CD8-positive, alpha-beta memory T cell (primary cell): ENCODE measurements at regions not wholly inside any gene's neighbourhood (a gene's known extent, or its start where the extent isn't known, plus 50 kb on each side); places are given as distances from the start of the nearest gene placed in this dataset.

ENCODE experiments used
- CTCF ChIA-PET: fragments of 350-600 bp; sonication (Branson Sonifier 250); formaldehyde crosslinking; loops from one replicate; lab custom pipeline; 2021; ENCODE audit warnings: antibody characterized with exemption; lab: Charles Lee
- POLR2A ChIA-PET: fragments of 350-600 bp; sonication (Branson Sonifier 250); formaldehyde crosslinking; loops from one replicate; lab custom pipeline; 2021; ENCODE audit warnings: antibody characterized with exemption; lab: Charles Lee
- DNase-seq, 5 donors: peaks; one replicate each; pipeline versions ENCODE4 v3.0.0 to v3.0.0-alpha.2; 2020 to 2022; ENCODE audit warnings: mixed read lengths in 1 of 5
- H3K27ac ChIP-seq: one replicate; pipeline ENCODE4 v1.7.0; 2013; ENCODE audit warnings: low read depth, mild to moderate bottlenecking, low read length, moderate library complexity
- H3K27me3 ChIP-seq: 2 replicates; pipeline ENCODE4 v1.7.0; 2013; ENCODE audit warnings: low read length, mild to moderate bottlenecking; ENCODE audit not compliant: insufficient read depth, poor library complexity, severe bottlenecking
- H3K36me3 ChIP-seq: 2 replicates; pipeline ENCODE4 v1.7.0; 2013; ENCODE audit warnings: mild to moderate bottlenecking, low read length, moderate library complexity; ENCODE audit not compliant: insufficient read depth
- H3K4me1 ChIP-seq: 2 replicates; pipeline ENCODE4 v1.7.0; 2013; ENCODE audit warnings: mild to moderate bottlenecking, low read length, moderate library complexity; ENCODE audit not compliant: insufficient read depth
- H3K4me3 ChIP-seq: 2 replicates; pipeline ENCODE4 v1.7.0; 2013; ENCODE audit warnings: mild to moderate bottlenecking, low read length
- H3K9me3 ChIP-seq: 2 replicates; pipeline ENCODE4 v1.7.0; 2013; ENCODE audit warnings: mild to moderate bottlenecking, low read length
- H3K27ac Mint-ChIP-seq, 8 donors: one replicate each; pipeline ENCODE4 v1.8.0; 2020 to 2021; ENCODE audit warnings: mixed read lengths in 8 of 8, mild to moderate bottlenecking in 6 of 8, inconsistent platforms in 3 of 8, moderate library complexity in 3 of 8
- H3K27me3 Mint-ChIP-seq, 2 donors: one replicate each; pipeline ENCODE4 v1.8.0; 2020 to 2021; ENCODE audit warnings: mixed read lengths in 2 of 2, mild to moderate bottlenecking in 1 of 2, moderate library complexity in 1 of 2
- H3K36me3 Mint-ChIP-seq, 3 donors: one replicate each; pipeline ENCODE4 v1.8.0; 2020 to 2021; ENCODE audit warnings: mixed read lengths in 3 of 3, inconsistent platforms in 1 of 3, mild to moderate bottlenecking in 1 of 3
- H3K4me1 Mint-ChIP-seq, 3 donors: one replicate each; pipeline ENCODE4 v1.8.0; 2020 to 2021; ENCODE audit warnings: mixed read lengths in 3 of 3, inconsistent platforms in 1 of 3, mild to moderate bottlenecking in 1 of 3
- H3K4me3 Mint-ChIP-seq, 7 donors: one replicate each; pipeline ENCODE4 v1.8.0; 2020 to 2021; ENCODE audit warnings: mixed read lengths in 7 of 7, mild to moderate bottlenecking in 6 of 7, moderate library complexity in 4 of 7, inconsistent platforms in 2 of 7
- H3K9me3 Mint-ChIP-seq, 5 donors: one replicate each; pipeline ENCODE4 v1.8.0; 2020 to 2022; ENCODE audit warnings: mixed read lengths in 5 of 5, mild to moderate bottlenecking in 3 of 5, moderate library complexity in 2 of 5, inconsistent platforms in 1 of 5

- DNase-seq: no peak
- no peaks in the 10 kb centered on the region for H3K9me3 Mint-ChIP-seq
- peak overlapping the region in 6 of 8 donors; percentile 5 to 84 (median 49) for H3K27ac Mint-ChIP-seq
- H3K9me3 ChIP-seq: no peaks in the 10 kb centered on the region
- H3K27ac ChIP-seq: no peak overlapping the region
- H3K27me3 Mint-ChIP-seq: peaks cover 0 to 5% of the 10 kb centered on the region in 2 donors
- H3K4me3 Mint-ChIP-seq: peak overlapping the region in 1 of 7 donors; percentile 60
- H3K4me1 ChIP-seq: peaks cover 49% of the 10 kb centered on the region
- H3K36me3 Mint-ChIP-seq: peaks cover 0 to 74% (median 6%) of the 10 kb centered on the region in 3 donors
- no peak overlapping the region for H3K4me3 ChIP-seq
- POLR2A ChIA-PET: no interaction called here
- CTCF ChIA-PET: interaction anchor here (4.7 kb wide), 1 partner anchor 12 kb away, joined by 27 read pairs; no protein-coding TSS in a partner anchor
- peaks cover 64 to 93% (median 86%) of the 10 kb centered on the region in 3 donors for H3K4me1 Mint-ChIP-seq
- H3K27me3 ChIP-seq: no peaks in the 10 kb centered on the region
- H3K36me3 ChIP-seq: no peaks in the 10 kb centered on the region
Measured at GRCh38 chr7:130908345-130909160, 174.5 kb upstream of the KLF14 start.

GRCh38 chr7:130909161-130909836, 175.3 kb upstream of the KLF14 start:
- H3K4me3 Mint-ChIP-seq: peak overlapping the region in 6 of 7 donors; percentile 17 to 96 (median 31)
- Histone ChIP-seq H3K9me3 (no peaks in the 10 kb centered on the region), H3K27ac (no peak overlapping the region), H3K4me1 (peaks cover 53% of the 10 kb centered on the region), H3K4me3 (no peak overlapping the region), H3K36me3 (no peaks in the 10 kb centered on the region), H3K27me3 (no peaks in the 10 kb centered on the region)
- ChIA-PET POLR2A (no interaction called here), CTCF (interaction anchor here (1.3 to 4.7 kb wide), 2 partner anchors 13 to 50 kb away, joined by 3 to 27 read pairs; no protein-coding TSS in a partner anchor)
- no peak for DNase-seq
- peaks cover 0 to 3% of the 10 kb centered on the region in 2 donors for H3K27me3 Mint-ChIP-seq
- no peaks in the 10 kb centered on the region for H3K9me3 Mint-ChIP-seq
- peaks cover 64 to 93% (median 86%) of the 10 kb centered on the region in 3 donors for H3K4me1 Mint-ChIP-seq
- peaks cover 0 to 69% (median 3%) of the 10 kb centered on the region in 3 donors for H3K36me3 Mint-ChIP-seq
- peak overlapping the region in 7 of 8 donors; percentile 20 to 93 (median 81) for H3K27ac Mint-ChIP-seq

DNA sequence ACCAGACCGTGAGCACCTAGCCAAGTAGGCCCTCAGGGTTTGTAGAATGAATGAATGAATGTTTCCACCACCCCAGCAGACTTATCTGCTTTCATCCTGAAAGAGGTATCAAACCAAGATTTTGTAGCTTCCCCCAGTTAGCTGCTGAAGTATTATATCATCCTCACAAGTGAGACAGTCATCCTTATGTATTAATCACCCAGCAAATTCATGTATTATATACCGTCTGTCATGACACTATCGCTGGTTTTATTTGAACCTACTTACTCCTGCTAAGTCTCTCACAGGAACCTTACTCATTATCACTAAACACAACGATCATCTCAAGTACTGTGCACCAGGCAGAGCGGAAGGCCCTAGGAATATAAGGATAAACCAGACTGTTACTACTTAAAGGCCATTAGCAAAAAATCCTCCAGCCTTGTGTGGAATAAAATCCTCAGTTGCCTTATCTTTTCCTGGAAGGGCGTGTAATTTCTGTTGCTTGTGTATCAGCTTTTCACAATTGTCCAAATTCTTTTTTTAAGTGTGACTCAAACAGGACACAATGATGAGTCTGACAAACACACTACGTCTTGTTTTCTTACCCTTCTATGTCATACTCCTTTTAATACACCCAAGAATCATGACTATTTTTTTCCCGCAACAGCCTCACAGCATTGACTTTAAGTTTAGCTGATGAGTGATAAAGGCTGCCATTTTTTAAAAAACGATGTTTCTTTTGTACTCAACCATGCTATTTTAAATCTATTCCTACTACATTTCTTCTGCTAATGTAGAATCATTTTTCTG, 176.1 kb upstream of the KLF14 start:
- DNase-seq: no peak
- H3K36me3 Mint-ChIP-seq: peaks cover 0 to 65% (median 2%) of the 10 kb centered on the region in 3 donors
- H3K27me3 Mint-ChIP-seq: peaks cover 0 to 3% of the 10 kb centered on the region in 2 donors
- H3K4me3 Mint-ChIP-seq: peak overlapping the region in 6 of 7 donors; percentile 7 to 96 (median 20)
- H3K27ac Mint-ChIP-seq: peak overlapping the region; percentile 9 to 96 (median 74)
- no peak overlapping the region for H3K27ac ChIP-seq
- H3K9me3 Mint-ChIP-seq: no peaks in the 10 kb centered on the region
- ChIA-PET CTCF (interaction anchor here (1.3 to 4.7 kb wide), 2 partner anchors 14 to 49 kb away, joined by 3 to 27 read pairs; no protein-coding TSS in a partner anchor), POLR2A (no interaction called here)
- H3K27me3 ChIP-seq: no peaks in the 10 kb centered on the region
- H3K4me1 ChIP-seq: peaks cover 60% of the 10 kb centered on the region
- no peak overlapping the region for H3K4me3 ChIP-seq
- no peaks in the 10 kb centered on the region for H3K36me3 ChIP-seq
- H3K9me3 ChIP-seq: no peaks in the 10 kb centered on the region
- H3K4me1 Mint-ChIP-seq: peaks cover 66 to 93% (median 87%) of the 10 kb centered on the region in 3 donors

- H3K27ac ChIP-seq: no peak overlapping the region
- H3K36me3 ChIP-seq: no peaks in the 10 kb centered on the region
- H3K4me3 Mint-ChIP-seq: peak overlapping the region; percentile 89 to 96 (median 92)
- CTCF ChIA-PET: interaction anchor here (0.5 to 4.7 kb wide), 5 partner anchors 15 to 76 kb away, joined by 3 to 27 read pairs (median 3); no protein-coding TSS in a partner anchor
- no peak for DNase-seq
- POLR2A ChIA-PET: interaction anchor here (0.8 to 1.0 kb wide), 2 partner anchors 33 to 46 kb away, joined by 3 to 4 read pairs; no protein-coding TSS in a partner anchor
- no peaks in the 10 kb centered on the region for H3K27me3 ChIP-seq
- peaks cover 0 to 3% of the 10 kb centered on the region in 2 donors for H3K27me3 Mint-ChIP-seq
- H3K27ac Mint-ChIP-seq: peak overlapping the region; percentile 93 to 98 (median 96)
- H3K4me1 ChIP-seq: peaks cover 66% of the 10 kb centered on the region
- peaks cover 0 to 64% (median 2%) of the 10 kb centered on the region in 3 donors for H3K36me3 Mint-ChIP-seq
- H3K4me1 Mint-ChIP-seq: peaks cover 77 to 93% (median 91%) of the 10 kb centered on the region in 3 donors
- H3K9me3 Mint-ChIP-seq: no peaks in the 10 kb centered on the region
- peak overlapping the region; percentile 13 for H3K4me3 ChIP-seq
- no peaks in the 10 kb centered on the region for H3K9me3 ChIP-seq
Measured at GRCh38 chr7:130910949-130911944, 177.2 kb upstream of the KLF14 start.

DNA sequence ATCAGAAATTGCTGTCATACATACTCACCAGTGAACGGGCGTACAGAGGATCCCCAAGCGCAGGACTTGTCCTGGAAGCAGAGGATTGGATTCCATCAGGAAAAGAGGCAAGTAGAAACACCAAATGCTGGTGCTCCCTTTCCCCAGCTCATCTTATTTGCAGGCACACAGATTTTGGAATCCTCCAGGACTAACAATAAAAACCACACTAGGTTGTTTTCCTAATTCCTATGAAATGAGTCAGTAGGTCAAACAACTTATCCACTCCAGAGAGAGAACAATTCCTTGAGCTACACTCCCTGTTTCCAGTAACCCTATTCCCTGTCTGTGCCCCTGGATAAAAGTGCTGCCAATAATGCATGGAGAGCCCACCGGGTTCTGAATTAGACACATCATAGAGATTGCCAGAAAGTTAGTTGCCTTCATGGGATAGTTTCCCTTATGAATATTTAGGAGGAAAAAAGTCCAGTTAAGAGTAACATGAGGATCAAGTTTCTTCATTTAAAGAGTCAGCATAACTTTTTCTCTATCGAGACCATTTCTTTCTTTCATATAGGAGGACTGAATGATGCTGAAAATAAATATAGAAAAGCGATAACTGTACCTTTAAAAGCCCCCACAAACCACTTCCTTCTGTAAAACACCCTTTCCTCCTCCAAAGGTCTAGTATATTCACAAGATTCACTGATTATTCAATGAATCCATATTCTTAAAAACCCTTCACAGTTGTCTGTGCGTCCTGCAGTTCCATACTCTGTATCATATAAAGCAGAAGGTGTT, 178.3 kb upstream of the KLF14 start:
- ChIA-PET CTCF (interaction anchor here (0.9 to 4.7 kb wide), 9 partner anchors 11 to 70 kb away, joined by 3 to 27 read pairs (median 7); no protein-coding TSS in a partner anchor), POLR2A (interaction anchor here (0.5 to 1.3 kb wide), 5 partner anchors 8 to 1097 kb away, joined by 3 to 5 read pairs (median 3); no protein-coding TSS in a partner anchor)
- H3K4me1 ChIP-seq: peaks cover 76% of the 10 kb centered on the region
- H3K27me3 Mint-ChIP-seq: peaks cover 0 to 3% of the 10 kb centered on the region in 2 donors
- H3K4me3 ChIP-seq: peak overlapping the region; percentile 80
- H3K36me3 Mint-ChIP-seq: peaks cover 0 to 67% (median 0%) of the 10 kb centered on the region in 3 donors
- DNase-seq: peak in 2 of 5 donors; percentile 28 to 43
- H3K9me3 Mint-ChIP-seq: no peaks in the 10 kb centered on the region
- H3K36me3 ChIP-seq: no peaks in the 10 kb centered on the region
- peaks cover 84 to 94% (median 93%) of the 10 kb centered on the region in 3 donors for H3K4me1 Mint-ChIP-seq
- no peaks in the 10 kb centered on the region for H3K9me3 ChIP-seq
- peak overlapping the region; percentile 93 to 98 (median 96) for H3K27ac Mint-ChIP-seq
- H3K27ac ChIP-seq: peak overlapping the region; percentile 84
- no peaks in the 10 kb centered on the region for H3K27me3 ChIP-seq
- H3K4me3 Mint-ChIP-seq: peak overlapping the region; percentile 89 to 96 (median 92)
